Heart right ventricle (tissue), 16 donors: ENCODE measurements at regions not wholly inside any gene's neighbourhood (a gene's known extent, or its start where the extent isn't known, plus 50 kb on each side); places are given as distances from the start of the nearest gene placed in this dataset.

Source experiments
- ATAC-seq, 8 donors: fragments of 200-7000 bp; cut with Tn5 transposase; one replicate each; pipeline ENCODE4 v1.9.1; 2020; ENCODE audit warnings: mild to moderate bottlenecking in 8 of 8, moderate library complexity in 8 of 8, moderate number of reproducible peaks in 1 of 8
- DNase-seq, 2 donors: peaks; one replicate each; pipeline ENCODE4 v3.0.0-alpha.2; 2020
- H3K27ac ChIP-seq, 10 donors: fragments of 200-600 bp; sonication (generic) in 2 of 10; one replicate each; pipeline versions ENCODE4 v1.5.0 to v1.8.0; 2020 to 2022; ENCODE audit warnings: mild to moderate bottlenecking in 3 of 10
- H3K27me3 ChIP-seq, 7 donors: fragments of 200-600 bp; one replicate each; pipeline ENCODE4 v1.8.0; 2021 to 2022; ENCODE audit warnings: mild to moderate bottlenecking in 2 of 7
- H3K36me3 ChIP-seq, 9 donors: fragments of 200-600 bp; sonication (generic) in 1 of 9; one replicate each; pipeline versions ENCODE4 v1.5.0 to v1.8.0; 2020 to 2022; ENCODE audit warnings: mild to moderate bottlenecking in 2 of 9
- H3K4me1 ChIP-seq, 9 donors: fragments of 200-600 bp; sonication (generic) in 1 of 9; one replicate each; pipeline versions ENCODE4 v1.5.0 to v1.8.0; 2020 to 2022; ENCODE audit warnings: mild to moderate bottlenecking in 4 of 9
- H3K4me3 ChIP-seq, 10 donors: fragments of 200-600 bp; sonication (generic) in 2 of 10; one replicate each; pipeline versions ENCODE4 v1.5.0 to v1.8.0; 2020 to 2022; ENCODE audit warnings: mild to moderate bottlenecking in 7 of 10, moderate library complexity in 2 of 10
- H3K9me3 ChIP-seq, 11 donors: fragments of 200-600 bp in 10 of 11; sonication (generic) in 2 of 11; one replicate each; pipeline versions ENCODE4 v1.5.0 to v1.8.0; 2013 to 2022; ENCODE audit warnings: mild to moderate bottlenecking in 2 of 11, control low read depth in 1 of 11, moderate library complexity in 1 of 11
- WGBS, 2 donors: extraction: QIAGEN DNeasy Blood & Tissue Kit; methylation state at CpG; one replicate each; pipeline ENCODE4 v1.1.7; 2013; ENCODE audit warnings: inconsistent platforms in 1 of 2; 5-methylcytosine and 5-hydroxymethylcytosine counted together
- intact Hi-C, 10 donors: fragments of 100-400 bp; cut with DNase I; formaldehyde crosslinking; loops; one replicate each; pipeline versions ENCODE4 v1.11.1 to v1.14.2; 2022
- TF ChIP-seq, protein P1 (sequence below), 9 donors: fragments of 200-600 bp; sonication (generic) in 2 of 9; IDR thresholded peaks; one replicate each; pipeline versions ENCODE4 v1.5.0 to v1.8.0; 2021 to 2022; ENCODE audit warnings: antibody characterized with exemption in 9 of 9, mild to moderate bottlenecking in 5 of 9, moderate library complexity in 1 of 9
- donor health status: Arrhythmogenic right ventricular cardiomyopathy.
- donor health status: ischemic (EF 13 %, LVEDD 7.1; RV severe dilation, severe dysfunction).
- donor health status: healthy with polysubstance abuse.
- donor health status: DM: no; HTN: yes; CAD: no.
- donor health status: DM: no; HTN: no; CAD: no.
- donor health status: ischemic (EF 25% LVEDD 6.9; RV normal size, moderate dysfunction).
- donor health status: ischemic (EF 25% LVEDD 5.7; RV mildly dilated, moderate dysfunction).
- donor health status: healthy.
- donor health status: DM: yes; HTN: yes; CAD: no.
- donor health status: Ischemic cardiomyopathy.
- donor health status: ischemic (EF 35%, LVEDD 5.7; RV mildly dilated, moderate dysfunction).
- donor health status: nonischemic (EF 11% LVEDD 7.7; RV severe dilation, severe dysfunction).
- donor health status: DM: yes; HTN: yes; CAD: no.
- donor health status: PGD.
- donor health status: ischemic (EF 29% LVEDD 5.4; RV normal size, mild dysfunction).
- donor health status: nonischemic (EF 23%, LVEDD 6.1; RV moderate dilation, normal function).

DNA sequence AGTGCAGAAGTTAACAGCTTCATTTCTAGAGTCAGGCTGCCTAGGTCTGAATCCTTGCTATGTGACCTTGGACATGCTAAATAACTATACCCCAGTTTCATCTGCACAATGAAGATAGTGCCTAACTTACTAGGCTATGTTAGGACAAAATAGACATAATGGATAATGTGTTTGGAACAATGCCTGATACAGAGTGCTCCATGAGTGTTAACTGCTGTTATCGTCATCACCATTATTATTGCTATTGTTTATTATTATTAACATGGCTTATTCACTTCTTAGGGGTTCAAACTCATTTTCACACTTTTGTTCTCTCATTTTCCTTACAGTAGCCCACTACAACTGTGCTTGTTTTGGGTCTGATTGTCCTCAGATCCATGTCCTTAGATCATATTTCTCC lies 467.7 kb downstream of the SH2D1A start:
- no peak overlapping the region for H3K4me3 ChIP-seq
- 83 to 88% methylated on average over 1 of the region's 1 CpG for WGBS, 2 donors
- no peak overlapping the region for H3K27ac ChIP-seq
- no peaks in the 10 kb centered on the region for H3K4me1 ChIP-seq
- TF ChIP-seq, protein P1, sequence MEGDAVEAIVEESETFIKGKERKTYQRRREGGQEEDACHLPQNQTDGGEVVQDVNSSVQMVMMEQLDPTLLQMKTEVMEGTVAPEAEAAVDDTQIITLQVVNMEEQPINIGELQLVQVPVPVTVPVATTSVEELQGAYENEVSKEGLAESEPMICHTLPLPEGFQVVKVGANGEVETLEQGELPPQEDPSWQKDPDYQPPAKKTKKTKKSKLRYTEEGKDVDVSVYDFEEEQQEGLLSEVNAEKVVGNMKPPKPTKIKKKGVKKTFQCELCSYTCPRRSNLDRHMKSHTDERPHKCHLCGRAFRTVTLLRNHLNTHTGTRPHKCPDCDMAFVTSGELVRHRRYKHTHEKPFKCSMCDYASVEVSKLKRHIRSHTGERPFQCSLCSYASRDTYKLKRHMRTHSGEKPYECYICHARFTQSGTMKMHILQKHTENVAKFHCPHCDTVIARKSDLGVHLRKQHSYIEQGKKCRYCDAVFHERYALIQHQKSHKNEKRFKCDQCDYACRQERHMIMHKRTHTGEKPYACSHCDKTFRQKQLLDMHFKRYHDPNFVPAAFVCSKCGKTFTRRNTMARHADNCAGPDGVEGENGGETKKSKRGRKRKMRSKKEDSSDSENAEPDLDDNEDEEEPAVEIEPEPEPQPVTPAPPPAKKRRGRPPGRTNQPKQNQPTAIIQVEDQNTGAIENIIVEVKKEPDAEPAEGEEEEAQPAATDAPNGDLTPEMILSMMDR (IDR thresholded peaks at IDR 0.05): no peak
- DNase-seq (no peak), ATAC-seq (no peak)
- intact Hi-C loops: no loop called here
- H3K9me3 ChIP-seq: peaks cover 0 to 5% (median 0%) of the 10 kb centered on the region in 11 donors
- H3K36me3 ChIP-seq: no peaks in the 10 kb centered on the region
- no peaks in the 10 kb centered on the region for H3K27me3 ChIP-seq

DNA sequence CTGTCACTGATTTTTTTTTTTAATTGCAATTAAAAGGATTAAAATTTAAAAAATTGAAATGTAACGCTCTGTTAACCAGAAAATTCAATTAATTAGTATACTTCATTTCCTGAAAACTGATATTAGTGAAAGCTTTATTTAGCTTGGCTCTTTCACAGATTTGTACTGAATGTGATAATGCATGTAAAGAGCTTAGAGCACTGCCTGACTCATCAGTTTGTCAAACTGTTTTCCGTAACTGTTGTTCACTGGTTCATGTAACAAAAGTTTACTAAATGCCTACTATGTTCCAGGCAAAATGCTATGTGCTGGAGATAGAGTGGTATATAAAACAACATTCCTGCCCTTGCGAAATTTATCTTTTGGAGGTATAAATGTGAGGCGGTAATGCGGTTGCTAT lies 471.7 kb downstream of the SH2D1A start:
- DNase-seq (no peak), ATAC-seq (no peak)
- no peaks in the 10 kb centered on the region for H3K9me3 ChIP-seq
- intact Hi-C loops: no loop called here
- no peaks in the 10 kb centered on the region for H3K36me3 ChIP-seq
- H3K27me3 ChIP-seq: no peaks in the 10 kb centered on the region
- H3K4me1 ChIP-seq: no peaks in the 10 kb centered on the region
- TF ChIP-seq, protein P1 (IDR thresholded peaks at IDR 0.05): no peak
- no peak overlapping the region for H3K4me3 ChIP-seq
- H3K27ac ChIP-seq: no peak overlapping the region
- WGBS, 2 donors: 82 to 87% methylated on average over 5 of the region's 5 CpGs

DNA sequence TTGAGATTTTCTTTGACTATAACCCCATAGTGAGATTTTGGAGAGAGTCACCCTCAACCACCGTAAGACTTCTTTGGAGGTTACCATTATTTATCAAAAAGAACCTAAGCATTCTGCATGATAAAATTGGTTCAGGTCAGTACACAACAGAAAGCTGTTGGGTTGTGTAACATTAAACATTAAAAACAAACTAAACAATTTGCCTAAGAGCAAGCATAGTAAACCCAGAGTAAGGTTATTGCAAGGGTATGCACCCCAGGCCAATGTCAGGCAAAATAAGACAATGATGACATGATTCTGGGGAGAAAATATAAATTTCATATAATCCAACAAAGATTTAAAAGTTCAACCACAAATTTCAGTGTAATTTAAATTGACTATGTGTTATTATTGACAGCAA lies 472.4 kb downstream of the SH2D1A start:
- no peak overlapping the region for H3K27ac ChIP-seq
- intact Hi-C loops: no loop called here
- no peaks in the 10 kb centered on the region for H3K4me1 ChIP-seq
- no peak overlapping the region for H3K4me3 ChIP-seq
- no peaks in the 10 kb centered on the region for H3K9me3 ChIP-seq
- TF ChIP-seq, protein P1 (IDR thresholded peaks at IDR 0.05): no peak
- H3K27me3 ChIP-seq: no peaks in the 10 kb centered on the region
- DNase-seq: no peak
- 82 to 95% methylated on average over 1 of the region's 1 CpG for WGBS, 2 donors
- H3K36me3 ChIP-seq: no peaks in the 10 kb centered on the region
- no peak for ATAC-seq

DNA sequence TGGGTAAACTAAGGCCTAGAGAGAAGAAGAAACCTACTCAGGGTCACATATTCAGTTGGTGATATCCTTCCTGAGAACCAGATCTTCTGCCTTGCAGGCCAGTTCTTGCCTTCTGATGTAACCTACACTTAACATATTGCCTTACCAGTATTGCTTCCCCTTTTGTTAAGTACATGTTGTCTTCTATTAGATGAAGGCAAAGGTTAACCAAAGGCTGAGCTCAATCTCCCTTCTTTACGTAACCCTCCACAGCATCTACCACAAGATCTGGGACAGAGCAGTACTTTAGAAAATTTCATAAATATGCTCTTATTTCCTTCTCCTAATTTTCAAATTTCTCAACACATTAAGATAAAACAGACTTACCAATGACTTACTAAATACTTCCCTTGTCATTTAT lies 474.4 kb downstream of the SH2D1A start:
- ATAC-seq: no peak
- WGBS, 2 donors: 86 to 89% methylated on average over 1 of the region's 1 CpG
- no peak overlapping the region for H3K4me3 ChIP-seq
- H3K27ac ChIP-seq: no peak overlapping the region
- no peak for DNase-seq
- TF ChIP-seq, protein P1 (IDR thresholded peaks at IDR 0.05): no peak
- H3K9me3 ChIP-seq: no peaks in the 10 kb centered on the region
- H3K27me3 ChIP-seq: no peaks in the 10 kb centered on the region
- no peaks in the 10 kb centered on the region for H3K4me1 ChIP-seq
- no peaks in the 10 kb centered on the region for H3K36me3 ChIP-seq
- intact Hi-C loops: no loop called here
